Activated T-helper 2 cell treated with anti-CD3 and anti-CD28 coated beads, Interferon-gamma antibody, Interleukin-2, Interleukin-4, amounts not matched to agents 10 μg/mL and 5 μg/mL and 100 μg/mL, durations not matched to agents 14 hours and 24 hours and 36 hours (primary cell): ENCODE measurements at regions not wholly inside any gene's neighbourhood (a gene's known extent, or its start where the extent isn't known, plus 50 kb on each side); places are given as distances from the start of the nearest gene placed in this dataset.
"Not testable (repeated sequence)": the region's sequence is repeated elsewhere in the genome, so short reads cannot be mapped to it uniquely, and the experiment has no call there.

Experiments
- DNase-seq: peaks from one replicate; pipeline ENCODE4 v3.0.0; 2021; ENCODE audit warnings: low spot score
- H3K27ac Mint-ChIP-seq: one replicate; pipeline ENCODE4 v1.8.0; 2021; ENCODE audit warnings: mixed read lengths
- H3K27me3 Mint-ChIP-seq: one replicate; pipeline ENCODE4 v1.8.0; 2021; ENCODE audit warnings: low read depth, mixed read lengths
- H3K36me3 Mint-ChIP-seq: one replicate; pipeline ENCODE4 v1.8.0; 2021; ENCODE audit warnings: low read depth, mixed read lengths
- H3K4me1 Mint-ChIP-seq: one replicate; pipeline ENCODE4 v1.8.0; 2021; ENCODE audit warnings: low read depth, mixed read lengths
- H3K4me3 Mint-ChIP-seq: one replicate; pipeline ENCODE4 v1.8.0; 2021; ENCODE audit warnings: low read depth, mild to moderate bottlenecking, moderate library complexity, mixed read lengths
- H3K9me3 Mint-ChIP-seq: one replicate; pipeline ENCODE4 v1.8.0; 2021; ENCODE audit warnings: mixed read lengths
- intact Hi-C: fragments of 100-400 bp; cut with micrococcal nuclease; formaldehyde crosslinking; loops from one replicate; pipeline ENCODE4 v1.15.1; 2023

DNA sequence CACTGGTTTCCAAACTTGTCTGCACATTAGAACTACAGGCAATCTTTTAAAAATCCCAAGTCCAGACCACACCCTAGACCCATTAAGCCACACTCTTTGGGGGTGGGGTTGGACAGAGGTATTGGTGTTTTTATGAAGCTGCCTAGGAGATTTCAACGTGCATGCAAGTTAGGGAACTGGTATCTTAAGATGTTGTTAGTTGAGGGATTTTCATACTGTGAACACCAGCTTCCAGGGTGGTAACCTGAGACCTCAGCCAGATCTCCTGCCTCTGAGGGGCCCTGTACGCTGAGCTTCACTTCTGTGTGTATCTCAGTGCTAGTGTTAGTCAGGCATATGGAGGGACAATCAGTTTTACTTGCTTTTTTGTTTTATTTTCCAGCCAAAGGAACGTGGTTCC is 138.0 kb downstream of the UTRN start:
- H3K4me3 Mint-ChIP-seq, result no peak overlapping the region
- intact Hi-C loops, result no loop called here
- H3K9me3 Mint-ChIP-seq, result no peaks in the 10 kb centered on the region
- H3K27ac Mint-ChIP-seq, result no peak overlapping the region
- peaks cover 41% of the 10 kb centered on the region for H3K36me3 Mint-ChIP-seq
- peaks cover 13% of the 10 kb centered on the region for H3K4me1 Mint-ChIP-seq
- no peaks in the 10 kb centered on the region for H3K27me3 Mint-ChIP-seq
- no peak for DNase-seq

- no peak overlapping the region for H3K27ac Mint-ChIP-seq
- DNase-seq, result no peak
- peaks cover 14% of the 10 kb centered on the region for H3K4me1 Mint-ChIP-seq
- H3K36me3 Mint-ChIP-seq, result peaks cover 59% of the 10 kb centered on the region
- intact Hi-C loops, result no loop called here
- no peaks in the 10 kb centered on the region for H3K9me3 Mint-ChIP-seq
- no peak overlapping the region for H3K4me3 Mint-ChIP-seq
- H3K27me3 Mint-ChIP-seq, result no peaks in the 10 kb centered on the region
These were observed 144.6 kb downstream of the UTRN start for GRCh38 chr6:144429753-144430152.

- H3K36me3 Mint-ChIP-seq, result peaks cover 67% of the 10 kb centered on the region
- H3K27ac Mint-ChIP-seq, H3K4me1 Mint-ChIP-seq, H3K9me3 Mint-ChIP-seq, DNase-seq, intact Hi-C loops, H3K4me3 Mint-ChIP-seq, H3K27me3 Mint-ChIP-seq: not testable (repeated sequence)
These were observed 148.3 kb downstream of the UTRN start for GRCh38 chr6:144433446-144433845.

- H3K27ac Mint-ChIP-seq, result peak overlapping the region; percentile 18
- H3K27me3 Mint-ChIP-seq, result no peaks in the 10 kb centered on the region
- no peak for DNase-seq
- H3K4me1 Mint-ChIP-seq, result peaks cover 8% of the 10 kb centered on the region
- H3K36me3 Mint-ChIP-seq, result peaks cover 70% of the 10 kb centered on the region
- intact Hi-C loops, result no loop called here
- no peak overlapping the region for H3K4me3 Mint-ChIP-seq
- no peaks in the 10 kb centered on the region for H3K9me3 Mint-ChIP-seq
These were observed 149.3 kb downstream of the UTRN start for GRCh38 chr6:144434308-144434990.

DNA sequence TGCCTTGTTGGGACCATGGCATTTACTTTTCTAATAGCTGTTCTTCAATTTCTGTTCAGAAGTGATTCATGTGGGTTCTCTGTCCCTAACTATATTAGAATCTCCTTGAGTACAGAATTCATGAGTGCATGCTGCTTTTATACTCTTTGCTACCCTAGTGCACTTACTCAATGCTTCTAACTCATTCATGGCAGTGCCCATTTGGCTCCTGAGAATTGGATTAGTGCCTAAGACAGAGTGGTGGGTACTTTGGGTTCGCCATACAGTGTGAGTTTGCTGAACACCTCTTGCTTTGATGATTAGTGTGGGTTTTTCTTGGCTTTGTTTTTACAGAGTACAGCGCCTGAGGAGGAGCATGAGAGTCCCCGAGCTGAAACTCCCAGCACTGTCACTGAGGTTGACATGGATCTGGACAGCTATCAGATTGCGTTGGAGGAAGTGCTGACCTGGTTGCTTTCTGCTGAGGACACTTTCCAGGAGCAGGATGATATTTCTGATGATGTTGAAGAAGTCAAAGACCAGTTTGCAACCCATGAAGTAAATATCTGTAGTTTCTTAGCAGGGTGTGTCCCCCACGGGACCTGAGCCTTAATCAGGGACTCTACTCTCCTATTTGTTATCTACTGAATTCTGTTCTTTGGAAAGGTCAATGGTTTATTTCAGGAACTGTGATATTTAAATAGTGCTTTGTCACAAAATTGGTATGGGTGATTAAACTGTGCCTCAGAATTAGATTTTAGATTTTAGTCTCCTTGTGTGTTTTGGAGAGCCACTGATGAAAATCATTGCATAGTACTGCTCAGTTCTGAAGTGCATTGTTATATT is 150.7 kb downstream of the UTRN start:
- Mint-ChIP-seq H3K27me3 (no peaks in the 10 kb centered on the region), H3K36me3 (peaks cover 74% of the 10 kb centered on the region), H3K4me1 (peaks cover 8% of the 10 kb centered on the region), H3K9me3 (peaks cover 6% of the 10 kb centered on the region), H3K4me3 (no peak overlapping the region), H3K27ac (no peak overlapping the region)
- no peak for DNase-seq
- intact Hi-C loops, result no loop called here

- Mint-ChIP-seq H3K4me1 (peaks cover 8% of the 10 kb centered on the region), H3K9me3 (peaks cover 16% of the 10 kb centered on the region), H3K4me3 (no peak overlapping the region), H3K27me3 (no peaks in the 10 kb centered on the region), H3K27ac (no peak overlapping the region), H3K36me3 (peaks cover 76% of the 10 kb centered on the region)
- no peak for DNase-seq
- intact Hi-C loops, result no loop called here
These were observed 152.0 kb downstream of the UTRN start for GRCh38 chr6:144437105-144437504.

GRCh38 chr6:144438103-144438502 is 153.0 kb downstream of the UTRN start:
- Mint-ChIP-seq H3K9me3 (peaks cover 20% of the 10 kb centered on the region), H3K4me3 (no peak overlapping the region), H3K27me3 (no peaks in the 10 kb centered on the region), H3K4me1 (peaks cover 8% of the 10 kb centered on the region), H3K27ac (no peak overlapping the region), H3K36me3 (peaks cover 79% of the 10 kb centered on the region)
- DNase-seq, result no peak
- intact Hi-C loops, result no loop called here

DNA sequence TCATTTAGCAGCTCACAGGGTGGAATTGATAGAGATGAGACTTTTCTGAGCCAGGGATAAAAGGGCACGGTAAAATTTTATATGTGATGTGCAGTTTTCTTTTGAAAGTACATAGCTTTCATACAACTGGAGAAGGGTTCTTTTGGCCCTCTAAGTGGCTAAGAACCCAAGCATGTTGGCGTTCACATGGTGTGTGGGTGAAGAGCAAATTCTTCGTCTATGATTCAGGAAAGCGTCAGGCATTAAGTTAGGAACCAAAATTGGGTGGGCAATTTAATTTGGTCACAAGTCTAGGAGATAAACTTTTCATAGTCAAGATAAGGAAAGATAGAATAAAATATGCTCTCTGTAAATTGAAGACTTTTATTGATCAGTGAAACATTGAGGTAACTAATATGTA is 153.9 kb downstream of the UTRN start:
- H3K4me3 Mint-ChIP-seq, result no peak overlapping the region
- H3K36me3 Mint-ChIP-seq, result peaks cover 81% of the 10 kb centered on the region
- H3K4me1 Mint-ChIP-seq, result peaks cover 8% of the 10 kb centered on the region
- no peak for DNase-seq
- H3K9me3 Mint-ChIP-seq, result peaks cover 20% of the 10 kb centered on the region
- no peaks in the 10 kb centered on the region for H3K27me3 Mint-ChIP-seq
- H3K27ac Mint-ChIP-seq, result no peak overlapping the region
- intact Hi-C loops, result no loop called here

GRCh38 chr6:144441801-144442200 is 156.7 kb downstream of the UTRN start:
- DNase-seq, H3K27ac Mint-ChIP-seq, intact Hi-C loops, H3K4me3 Mint-ChIP-seq, H3K4me1 Mint-ChIP-seq, H3K27me3 Mint-ChIP-seq: not testable (repeated sequence)
- H3K36me3 Mint-ChIP-seq, result peaks cover 72% of the 10 kb centered on the region
- H3K9me3 Mint-ChIP-seq, result peaks cover 20% of the 10 kb centered on the region

DNA sequence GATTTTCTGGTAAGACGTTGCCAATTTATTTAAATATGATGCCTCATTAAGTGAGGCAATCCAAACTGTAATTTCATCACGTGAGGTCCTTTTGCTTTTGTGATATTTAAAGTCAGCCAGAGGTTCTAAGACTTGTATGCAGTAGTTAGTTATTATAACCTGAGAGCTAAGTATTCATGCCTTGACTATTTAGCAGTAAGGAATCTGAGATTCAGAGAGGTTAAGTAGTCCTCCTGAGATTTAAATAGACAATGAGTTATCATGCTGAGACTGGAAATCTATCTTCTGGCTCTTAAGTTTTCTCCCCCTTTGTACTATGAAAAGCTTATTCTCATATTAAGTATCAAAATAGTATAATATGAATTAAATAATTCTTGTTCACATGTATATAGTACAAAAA is 158.0 kb downstream of the UTRN start:
- intact Hi-C loops, result no loop called here
- DNase-seq, result no peak
- Mint-ChIP-seq H3K27me3 (no peaks in the 10 kb centered on the region), H3K36me3 (peaks cover 66% of the 10 kb centered on the region), H3K4me3 (no peak overlapping the region), H3K4me1 (no peaks in the 10 kb centered on the region), H3K9me3 (peaks cover 20% of the 10 kb centered on the region), H3K27ac (no peak overlapping the region)

DNA sequence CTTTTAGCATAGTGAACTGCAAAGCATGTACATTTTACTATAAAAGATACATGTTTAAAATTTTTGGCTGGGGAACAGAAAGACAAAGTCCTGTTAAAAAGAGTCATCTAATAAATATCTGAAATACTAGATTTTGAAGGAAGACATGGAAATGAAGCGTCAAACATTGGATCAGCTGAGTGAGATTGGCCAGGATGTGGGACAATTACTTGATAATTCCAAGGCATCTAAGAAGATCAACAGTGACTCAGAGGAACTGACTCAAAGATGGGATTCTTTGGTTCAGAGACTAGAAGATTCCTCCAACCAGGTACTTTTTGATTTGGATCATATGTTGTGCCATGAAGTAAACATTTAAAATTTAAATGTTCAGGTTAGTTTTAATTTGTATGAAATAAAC is 162.3 kb downstream of the UTRN start:
- no peak overlapping the region for H3K4me3 Mint-ChIP-seq
- intact Hi-C loops, result no loop called here
- no peak overlapping the region for H3K27ac Mint-ChIP-seq
- DNase-seq, result no peak
- no peaks in the 10 kb centered on the region for H3K27me3 Mint-ChIP-seq
- H3K4me1 Mint-ChIP-seq, result peaks cover 2% of the 10 kb centered on the region
- H3K36me3 Mint-ChIP-seq, result peaks cover 51% of the 10 kb centered on the region
- peaks cover under 1% of the 10 kb centered on the region for H3K9me3 Mint-ChIP-seq

- H3K36me3 Mint-ChIP-seq, result peaks cover 51% of the 10 kb centered on the region
- no peak overlapping the region for H3K27ac Mint-ChIP-seq
- H3K27me3 Mint-ChIP-seq, result no peaks in the 10 kb centered on the region
- H3K4me3 Mint-ChIP-seq, result no peak overlapping the region
- no peaks in the 10 kb centered on the region for H3K9me3 Mint-ChIP-seq
- DNase-seq, result no peak
- peaks cover 2% of the 10 kb centered on the region for H3K4me1 Mint-ChIP-seq
- intact Hi-C loops, result no loop called here
These were observed 164.1 kb downstream of the UTRN start for GRCh38 chr6:144449218-144449617.

DNA sequence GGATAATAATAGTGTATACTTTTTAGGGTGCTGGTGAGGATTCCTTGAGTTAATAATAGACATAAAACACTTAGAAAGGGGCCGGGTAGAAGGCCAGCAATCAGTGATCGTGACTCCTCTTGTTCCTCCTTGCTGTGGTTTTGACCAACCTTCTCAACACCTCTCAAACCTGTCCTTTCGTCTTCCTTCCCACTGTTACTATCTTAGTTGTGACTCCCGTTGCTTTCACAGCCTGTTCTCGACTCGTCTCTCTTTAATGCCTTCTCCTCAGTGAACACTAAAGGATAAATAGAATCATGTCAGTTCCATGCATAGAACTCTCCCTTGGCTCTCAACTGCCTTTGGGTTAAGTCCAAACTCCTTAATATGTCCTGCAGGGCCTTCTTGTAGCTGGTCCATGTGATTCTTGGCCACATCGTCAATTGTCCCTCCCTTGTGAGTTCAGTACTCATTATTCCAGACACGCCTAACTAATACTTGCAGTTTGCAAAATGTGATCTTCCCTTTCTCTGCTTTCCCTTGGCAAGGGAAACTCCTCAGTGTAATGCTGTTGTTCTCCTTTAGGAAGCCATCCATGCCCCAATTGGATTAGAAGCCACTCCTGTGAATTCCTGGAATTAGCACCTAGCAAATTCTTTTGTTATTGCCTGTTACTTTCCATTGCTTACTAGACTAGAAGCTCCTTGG is 164.9 kb downstream of the UTRN start:
- Mint-ChIP-seq H3K36me3 (peaks cover 55% of the 10 kb centered on the region), H3K4me1 (peaks cover 2% of the 10 kb centered on the region), H3K27ac (no peak overlapping the region), H3K9me3 (no peaks in the 10 kb centered on the region), H3K4me3 (no peak overlapping the region), H3K27me3 (no peaks in the 10 kb centered on the region)
- intact Hi-C loops, result no loop called here
- no peak for DNase-seq
